Cardiac septum (tissue), 1 donor: ENCODE measurements at regions not wholly inside any gene's neighbourhood (a gene's known extent, or its start where the extent isn't known, plus 50 kb on each side); places are given as distances from the start of the nearest gene placed in this dataset.

Source experiments
- DNase-seq: peaks from one replicate; pipeline ENCODE4 v3.0.0-alpha.2; 2020; ENCODE audit warnings: low spot score
- intact Hi-C: fragments of 100-400 bp; cut with DNase I; formaldehyde crosslinking; loops from one replicate; pipeline ENCODE4 v1.14.0; 2022
- donor health status: DM: no; HTN: no; CAD: no.

DNA sequence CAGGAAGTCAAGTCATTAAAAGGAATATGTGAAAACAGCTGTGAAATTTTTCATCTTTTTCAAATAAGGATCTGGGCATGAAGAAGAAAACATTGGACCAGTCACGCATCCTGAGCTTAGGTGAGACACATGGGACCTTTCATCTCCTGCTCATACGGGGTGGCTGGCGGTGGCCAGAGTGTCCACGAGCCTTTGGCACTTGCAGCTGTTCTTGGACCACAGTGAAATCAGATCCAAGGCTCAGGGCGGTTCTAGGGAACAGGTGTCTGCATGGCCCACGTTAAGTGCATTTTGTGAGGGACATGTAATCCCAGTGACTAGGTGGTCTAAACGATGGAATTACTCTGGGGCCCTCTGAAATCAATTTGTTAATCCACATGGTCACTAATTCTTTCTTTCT is 212.7 kb upstream of the COPS8 start:
- DNase-seq, result no peak
- intact Hi-C loops, result loop anchor here (10.0 kb wide), 1 partner anchor 518 kb away; no protein-coding TSS in a partner anchor

DNA sequence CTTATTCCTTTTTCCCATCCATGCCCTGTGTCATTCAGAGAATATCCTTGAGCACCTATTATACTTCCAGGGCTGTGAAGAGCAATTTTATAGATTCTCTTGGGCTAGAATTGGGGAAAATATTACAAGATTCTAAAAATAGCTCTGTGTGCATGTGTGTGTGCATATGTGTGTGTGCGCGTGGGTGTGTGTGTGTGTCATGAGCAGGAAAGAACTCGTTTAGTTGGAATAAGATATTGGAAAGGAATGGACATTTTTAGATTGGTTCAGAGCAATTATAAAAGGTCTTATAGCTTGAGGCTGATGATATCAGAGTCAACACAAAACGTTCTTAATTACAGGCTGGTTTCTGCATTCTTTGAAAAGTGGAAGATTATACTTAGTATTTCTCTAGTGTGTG is 212.1 kb upstream of the COPS8 start:
- intact Hi-C loops, result loop anchor here (10.0 kb wide), 1 partner anchor 519 kb away; no protein-coding TSS in a partner anchor

DNA sequence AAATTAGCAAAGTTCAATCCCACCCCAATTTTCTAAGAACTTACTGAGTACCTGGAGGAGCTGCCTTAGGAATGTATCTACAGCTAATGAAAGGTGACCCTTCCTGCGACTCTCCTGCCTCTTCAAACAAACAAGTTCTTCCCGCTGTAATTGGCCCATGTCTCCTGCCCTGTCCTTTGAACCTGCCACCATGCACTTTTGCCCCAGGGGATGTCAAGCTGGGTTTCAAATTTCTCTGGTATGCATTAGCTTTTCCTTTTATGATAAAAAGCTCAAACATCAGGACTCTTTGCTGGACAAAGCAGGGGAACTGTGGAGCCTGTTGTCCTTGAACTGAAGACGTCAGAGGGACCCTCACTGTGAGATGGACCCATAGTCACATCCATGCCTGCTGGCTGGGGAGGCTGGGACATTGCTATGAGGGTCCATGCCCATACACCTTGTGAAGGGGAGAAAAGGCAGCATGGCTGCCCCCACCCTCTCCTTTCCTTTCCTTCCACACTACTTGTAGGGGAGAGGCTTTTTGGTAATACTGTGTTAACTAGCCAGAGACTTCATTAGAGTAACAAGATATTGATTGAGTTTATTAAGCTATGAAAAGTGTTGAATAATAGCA is 210.7 kb upstream of the COPS8 start:
- intact Hi-C loops, result loop anchor here (10.0 kb wide), 1 partner anchor 520 kb away; no protein-coding TSS in a partner anchor
- DNase-seq, result no peak

More for the DNA sequence above, 212.1 kb upstream of the COPS8 start:
- no peak for DNase-seq

- intact Hi-C loops, result loop anchor here (10.0 kb wide), 1 partner anchor 521 kb away; no protein-coding TSS in a partner anchor
- DNase-seq, result no peak
These were observed 209.7 kb upstream of the COPS8 start for GRCh38 chr2:236875906-236876505.

GRCh38 chr2:236876642-236877041 is 209.0 kb upstream of the COPS8 start:
- DNase-seq, result no peak
- intact Hi-C loops, result loop anchor here (10.0 kb wide), 1 partner anchor 522 kb away; no protein-coding TSS in a partner anchor

DNA sequence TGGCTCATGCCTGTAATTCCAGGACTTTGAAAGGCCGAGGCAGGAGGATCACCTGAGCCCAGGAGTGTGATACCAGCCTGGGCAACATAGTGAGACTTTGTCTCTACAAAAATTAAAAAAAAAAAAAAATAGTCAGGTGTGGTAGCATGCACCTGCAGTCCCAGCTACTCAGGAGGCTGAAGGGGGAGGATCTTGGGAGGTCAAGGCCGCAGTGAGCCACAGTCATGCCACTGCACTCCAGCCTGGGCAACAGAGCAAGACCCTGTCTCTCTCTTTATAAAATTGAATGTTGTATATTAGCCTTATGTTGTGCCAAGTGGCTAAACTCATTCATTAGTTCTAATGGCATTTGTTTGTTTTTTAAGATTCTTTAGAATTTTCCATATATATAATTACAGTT is 207.7 kb upstream of the COPS8 start:
- DNase-seq, result no peak
- intact Hi-C loops, result loop anchor here (10.0 kb wide), 1 partner anchor 523 kb away; no protein-coding TSS in a partner anchor

GRCh38 chr2:236879416-236879963 is 206.2 kb upstream of the COPS8 start:
- DNase-seq, result no peak
- intact Hi-C loops, result loop anchor here (10.0 kb wide), 1 partner anchor 525 kb away; no protein-coding TSS in a partner anchor

DNA sequence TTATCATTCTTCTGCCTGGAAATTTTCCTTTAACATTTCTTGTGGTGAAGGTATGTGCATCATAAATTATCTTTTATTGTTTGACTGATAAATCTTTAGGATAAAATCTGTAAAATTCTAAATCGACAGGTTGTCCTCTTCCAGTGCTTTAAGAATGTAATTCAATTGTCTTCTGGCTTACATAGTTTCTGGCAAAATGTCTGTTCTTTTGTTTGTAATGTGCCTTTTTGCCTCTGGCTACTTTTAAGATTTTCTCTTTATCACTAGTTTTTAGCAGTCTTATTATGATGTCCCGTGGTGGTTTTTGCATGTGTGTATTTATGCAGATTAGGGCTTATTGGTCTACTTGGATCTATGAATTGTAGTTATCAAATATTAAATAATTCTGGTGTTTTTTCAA is 203.6 kb upstream of the COPS8 start:
- intact Hi-C loops, result no loop called here
- DNase-seq, result no peak

DNA sequence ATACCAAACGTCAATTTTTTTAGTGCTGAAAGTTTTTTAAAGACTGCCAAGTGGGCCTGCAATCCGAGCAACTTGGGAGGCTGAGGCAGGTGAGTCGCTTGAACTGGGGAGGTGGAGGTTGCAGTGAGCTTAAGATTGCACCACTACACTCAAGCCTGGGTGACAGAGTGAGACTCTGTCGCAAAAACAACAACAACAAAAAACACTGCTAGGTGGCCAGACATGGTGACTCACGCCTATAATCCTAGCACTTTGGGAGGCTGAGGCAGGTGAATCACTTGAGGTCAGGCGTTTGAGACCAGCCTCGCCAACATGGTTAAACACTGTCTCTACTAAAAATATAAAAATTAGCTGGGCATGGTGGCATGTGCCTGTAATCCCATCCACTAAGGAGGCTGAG is 202.8 kb upstream of the COPS8 start:
- intact Hi-C loops, result no loop called here
- DNase-seq, result no peak

GRCh38 chr2:236883819-236884218 is 201.9 kb upstream of the COPS8 start:
- no peak for DNase-seq
- intact Hi-C loops, result no loop called here

DNA sequence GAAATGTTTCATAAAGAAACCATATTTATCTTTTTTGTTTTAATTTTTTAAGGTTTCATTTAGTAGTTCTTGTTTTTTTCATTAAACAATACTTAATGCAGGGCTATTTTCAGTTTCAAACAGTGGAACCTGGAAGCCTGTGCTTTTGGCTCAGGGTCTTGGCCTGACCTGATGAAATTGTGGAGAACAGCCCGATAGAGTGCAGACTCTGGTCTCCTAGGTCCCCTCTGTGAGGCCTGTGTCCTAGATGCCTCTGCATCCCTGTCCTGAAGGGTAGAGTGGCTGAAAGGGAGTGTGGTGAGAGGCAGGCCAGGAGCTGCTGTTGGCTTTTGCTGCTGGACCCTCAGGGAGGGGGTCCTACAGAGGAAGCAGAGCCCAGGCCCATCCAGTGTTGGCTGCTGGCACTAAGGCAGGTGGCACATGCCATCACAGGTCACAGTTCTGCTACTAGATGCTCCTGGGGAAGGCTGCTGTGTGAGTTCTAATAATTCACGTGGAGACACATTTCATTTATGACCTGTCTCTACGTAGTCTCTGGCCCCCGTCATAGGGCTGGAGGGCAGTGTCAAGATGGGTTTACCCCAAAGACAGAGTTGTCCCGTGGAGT is 201.0 kb upstream of the COPS8 start:
- DNase-seq, result no peak
- intact Hi-C loops, result loop anchor here (5.0 kb wide), 1 partner anchor 312 kb away; no protein-coding TSS in a partner anchor

- intact Hi-C loops, result loop anchor here (5.0 kb wide), 1 partner anchor 314 kb away; no protein-coding TSS in a partner anchor
- DNase-seq, result no peak
These were observed 199.2 kb upstream of the COPS8 start for GRCh38 chr2:236886456-236886855.

DNA sequence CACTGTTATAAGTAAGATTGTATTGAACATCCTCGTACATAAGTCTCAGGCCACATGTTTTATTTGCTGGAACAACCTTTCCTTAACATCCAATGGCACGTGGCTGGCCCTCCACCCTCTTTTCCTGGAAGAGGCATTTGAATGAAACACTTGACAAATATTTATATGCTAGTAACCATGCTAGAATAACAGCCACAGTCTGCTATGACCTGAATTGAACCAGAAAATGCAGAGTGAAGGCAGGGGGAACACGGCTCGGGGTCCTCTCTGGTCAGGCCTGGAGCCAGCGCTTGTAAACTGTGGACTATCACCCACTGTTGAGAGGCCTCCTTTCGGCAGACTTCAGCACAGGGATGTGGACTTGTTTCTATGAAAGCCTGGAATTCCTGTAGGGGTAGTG is 198.2 kb upstream of the COPS8 start:
- intact Hi-C loops, result loop anchor here (5.0 kb wide), 1 partner anchor 315 kb away; no protein-coding TSS in a partner anchor

DNA sequence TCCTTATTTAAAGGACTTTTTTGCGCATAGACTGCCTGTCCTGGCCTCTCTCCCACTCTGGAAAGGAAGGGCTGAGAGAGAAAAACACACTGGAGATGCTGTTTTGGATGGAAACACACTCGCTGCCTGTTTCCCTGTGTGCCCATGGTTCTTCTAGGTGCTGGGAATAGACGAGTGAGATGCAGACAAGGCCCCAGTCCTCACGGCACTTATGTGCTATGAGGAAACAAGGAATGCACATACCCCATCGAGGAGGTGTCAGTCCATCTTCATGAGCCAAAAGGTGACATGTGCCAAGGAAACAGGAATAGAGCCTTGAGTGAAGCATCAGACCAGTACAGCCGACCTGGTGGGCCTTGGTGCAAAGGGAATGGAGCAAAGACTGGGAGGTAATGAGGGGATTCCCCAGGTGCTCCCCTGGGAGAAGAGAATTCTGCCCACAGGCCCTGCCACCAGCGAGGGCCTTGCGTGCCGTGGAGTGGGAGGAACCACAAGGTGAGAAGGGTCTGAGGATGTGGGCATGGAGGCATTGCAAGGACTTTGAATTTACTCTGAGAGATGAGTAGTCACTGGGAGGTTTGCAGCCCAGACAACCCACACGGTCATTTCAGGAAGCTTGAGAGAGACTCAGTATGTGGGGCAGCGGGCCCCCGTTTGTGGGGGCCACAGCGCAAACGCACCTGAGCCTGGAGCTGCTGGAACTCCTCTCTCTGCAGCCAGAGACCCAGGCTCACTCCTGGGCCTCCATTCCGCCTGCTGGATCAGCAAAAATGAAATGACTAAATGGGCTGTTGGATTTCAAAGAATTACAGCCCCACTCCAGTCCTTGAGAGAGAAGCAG is 197.5 kb upstream of the COPS8 start:
- intact Hi-C loops, result loop anchor here (5.0 kb wide), 1 partner anchor 316 kb away; no protein-coding TSS in a partner anchor
- DNase-seq, result no peak

More for the DNA sequence above, 198.2 kb upstream of the COPS8 start:
- no peak for DNase-seq

DNA sequence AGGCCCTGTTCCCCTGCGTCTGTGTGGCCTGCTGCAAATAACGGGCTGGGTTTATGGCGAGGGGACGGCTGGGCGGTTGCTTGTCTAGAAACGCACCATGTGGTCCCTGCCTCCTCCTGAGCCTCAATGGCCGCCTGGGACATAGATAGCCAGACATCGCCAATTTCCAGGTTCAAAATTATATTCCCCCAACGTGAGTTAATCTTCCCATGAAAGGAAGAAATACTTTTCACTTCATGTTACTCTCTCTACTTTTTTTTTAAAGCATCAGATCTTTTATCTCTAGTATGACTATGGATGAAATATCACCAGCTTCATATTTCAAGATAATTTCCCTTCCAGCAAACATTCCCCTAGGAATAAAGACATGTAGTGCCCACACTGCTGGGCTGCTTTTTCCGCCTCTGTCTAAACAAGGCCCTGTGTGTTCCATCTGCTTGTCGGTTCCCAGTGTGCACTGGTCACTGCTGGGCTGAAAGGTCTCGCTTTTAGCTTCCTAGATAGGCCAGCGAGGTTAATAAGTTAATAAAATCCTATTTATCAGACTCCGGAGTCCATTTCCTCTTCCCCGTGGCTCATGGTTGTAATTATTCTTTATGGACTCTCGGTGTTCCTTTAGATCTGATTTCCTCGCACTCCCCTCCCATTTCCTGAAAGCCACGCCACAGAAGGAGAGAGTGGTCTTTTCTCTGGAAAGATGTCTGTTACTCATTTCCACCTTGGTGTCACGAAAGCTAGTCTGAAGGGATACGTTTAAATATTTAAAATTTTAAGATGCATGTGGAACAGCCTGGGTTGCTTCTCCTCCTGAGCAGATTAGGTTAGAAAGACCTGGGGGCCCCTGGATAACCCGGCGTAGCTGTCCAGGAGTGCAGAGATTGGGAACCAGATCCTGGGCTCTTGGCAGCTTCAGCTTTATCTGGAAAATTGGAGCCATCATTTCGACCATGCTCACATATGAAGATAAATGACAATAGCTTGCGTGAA is 196.6 kb upstream of the COPS8 start:
- DNase-seq, result no peak
- intact Hi-C loops, result loop anchor here (5.0 kb wide), 1 partner anchor 317 kb away; no protein-coding TSS in a partner anchor

DNA sequence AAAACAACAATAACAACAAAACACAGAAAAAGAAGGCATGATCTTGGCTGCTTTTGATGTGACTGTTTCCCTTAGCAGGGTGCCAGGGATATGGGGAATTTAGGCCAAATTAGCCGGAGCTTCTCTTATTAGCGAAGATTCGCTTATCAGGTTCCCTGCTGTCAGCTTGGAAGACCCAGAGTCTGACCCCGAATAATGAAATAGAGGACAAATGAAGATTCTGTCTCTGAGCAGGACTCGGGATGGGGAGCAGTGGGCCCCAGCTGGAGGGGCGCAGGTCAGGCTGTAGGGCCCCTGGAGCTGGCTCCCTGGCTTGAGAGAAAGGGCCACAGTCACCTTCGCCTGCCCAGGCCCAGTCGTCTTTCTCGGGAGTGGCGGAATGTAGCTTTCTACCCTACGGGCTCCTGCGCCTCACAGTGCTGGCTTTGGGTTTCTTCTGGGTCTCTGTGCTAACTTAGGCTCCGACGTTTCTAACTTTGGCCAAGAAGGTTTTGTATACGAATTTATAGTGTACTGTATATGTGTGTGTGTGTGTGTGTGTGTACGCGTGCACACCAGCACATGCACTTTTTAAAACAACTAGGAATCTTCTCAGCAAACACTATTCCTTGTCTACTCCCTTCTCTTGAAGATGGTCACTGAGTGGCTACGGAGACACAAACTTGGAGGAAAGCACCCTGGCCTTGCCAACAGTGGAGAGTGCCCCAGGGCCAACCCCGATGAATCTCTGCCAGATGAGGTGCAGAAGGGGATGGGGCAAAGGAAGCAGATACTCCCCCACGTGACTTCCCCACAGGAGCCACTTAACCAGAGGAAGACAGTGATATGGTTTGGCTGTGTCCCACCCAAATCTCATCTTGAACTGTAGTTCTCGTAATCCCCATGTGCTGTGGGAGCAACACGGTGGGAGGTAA is 195.6 kb upstream of the COPS8 start:
- no peak for DNase-seq
- intact Hi-C loops, result loop anchor here (5.0 kb wide), 1 partner anchor 318 kb away; no protein-coding TSS in a partner anchor

DNA sequence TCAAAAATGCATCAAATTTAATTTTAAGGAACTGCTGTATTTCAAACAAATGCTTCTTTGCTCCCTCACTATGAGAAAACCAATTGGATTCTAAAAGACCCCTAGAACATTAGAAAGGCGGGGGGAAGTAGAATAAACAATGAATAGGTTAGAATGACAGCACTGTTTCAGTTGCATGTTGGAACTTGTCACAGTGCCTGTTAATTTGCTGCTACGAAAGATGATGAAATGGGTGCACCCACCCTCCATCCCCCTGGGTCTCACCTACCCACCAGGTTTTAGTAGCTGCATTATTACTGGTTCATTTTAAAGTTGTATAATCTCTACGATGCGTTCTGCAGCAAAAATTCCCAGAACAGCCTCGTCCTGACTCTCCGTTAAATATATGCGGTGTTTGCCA is 193.0 kb upstream of the COPS8 start:
- intact Hi-C loops, result no loop called here
- DNase-seq, result no peak
